Erythroblast (primary cell): ENCODE measurements at regions not wholly inside any gene's neighbourhood (a gene's known extent, or its start where the extent isn't known, plus 50 kb on each side); places are given as distances from the start of the nearest gene placed in this dataset.

ENCODE experiments used
- DNase-seq, 2 experiments: peaks; one replicate each; lab custom pipeline; 2025; lab: John Stamatoyannopoulos, UW
- GATA1 ChIP-seq: IDR thresholded peaks from 2 replicates; pipeline ENCODE4 v1.6.1; 2011; ENCODE audit warnings: low read depth, mild to moderate bottlenecking, control low read depth, low read length, moderate library complexity
- POLR2A ChIP-seq: IDR thresholded peaks from 2 replicates; pipeline ENCODE4 v1.6.1; 2011; ENCODE audit warnings: mild to moderate bottlenecking, low read length

GRCh38 chr2:62406573-62407043, 99.4 kb downstream of the TMEM17 start:
- no peak for DNase-seq
- TF ChIP-seq GATA1 = no peak
- no peak for TF ChIP-seq POLR2A

- no peak for DNase-seq
Observed at GRCh38 chr2:62404913-62405312, 101.1 kb downstream of the TMEM17 start.

GRCh38 chr2:62402156-62402555, 103.8 kb downstream of the TMEM17 start:
- DNase-seq = no peak
- TF ChIP-seq POLR2A (no peak), GATA1 (no peak)

More at GRCh38 chr2:62404913-62405312, 101.1 kb downstream of the TMEM17 start:
- TF ChIP-seq GATA1 = no peak

GRCh38 chr2:62398356-62398755, 107.6 kb downstream of the TMEM17 start:
- DNase-seq = no peak
- TF ChIP-seq GATA1 = no peak
- no peak for TF ChIP-seq POLR2A

GRCh38 chr2:62396880-62397279, 109.1 kb downstream of the TMEM17 start:
- TF ChIP-seq GATA1 = no peak
- TF ChIP-seq POLR2A = no peak
- no peak for DNase-seq

GRCh38 chr2:62393293-62393692, 112.7 kb downstream of the TMEM17 start:
- DNase-seq = no peak
- no peak for TF ChIP-seq GATA1
- no peak for TF ChIP-seq POLR2A

GRCh38 chr2:62391696-62392095, 114.3 kb downstream of the TMEM17 start:
- TF ChIP-seq POLR2A (no peak), GATA1 (no peak)
- no peak for DNase-seq

- DNase-seq = peak in 1 of 2 experiments; percentile 15
Observed at GRCh38 chr2:62386378-62386777, 119.6 kb downstream of the TMEM17 start.

GRCh38 chr2:62383846-62384245, 122.1 kb downstream of the TMEM17 start:
- no peak for DNase-seq
- no peak for TF ChIP-seq GATA1
- TF ChIP-seq POLR2A = no peak

GRCh38 chr2:62382757-62383156, 123.2 kb downstream of the TMEM17 start:
- no peak for TF ChIP-seq GATA1
- no peak for TF ChIP-seq POLR2A
- no peak for DNase-seq

GRCh38 chr2:62382122-62382521, 123.9 kb downstream of the TMEM17 start:
- DNase-seq = no peak
- TF ChIP-seq GATA1 = no peak
- no peak for TF ChIP-seq POLR2A

GRCh38 chr2:62381656-62382055, 124.3 kb downstream of the TMEM17 start:
- TF ChIP-seq GATA1 (no peak), POLR2A (no peak)
- DNase-seq = no peak

GRCh38 chr2:62379566-62379965, 126.4 kb downstream of the TMEM17 start:
- DNase-seq = no peak
- no peak for TF ChIP-seq GATA1
- TF ChIP-seq POLR2A = no peak

- TF ChIP-seq GATA1 (no peak), POLR2A (no peak)
Observed at GRCh38 chr2:62375113-62375420, 130.9 kb downstream of the TMEM17 start.

GRCh38 chr2:62374301-62375112, 131.5 kb downstream of the TMEM17 start:
- no peak for DNase-seq
- no peak for TF ChIP-seq GATA1
- no peak for TF ChIP-seq POLR2A

More at GRCh38 chr2:62375113-62375420, 130.9 kb downstream of the TMEM17 start:
- DNase-seq = no peak

- TF ChIP-seq GATA1 = no peak
- DNase-seq = no peak
Observed at GRCh38 chr2:62372824-62373223, 133.2 kb downstream of the TMEM17 start.
